ENCODE measurements at regions not wholly inside any gene's neighbourhood (a gene's known extent, or its start where the extent isn't known, plus 50 kb on each side); places are given as distances from the start of the nearest gene placed in this dataset.

GRCh38 chr12:66920205-66920604 is 241.3 kb upstream of the GRIP1 start:
- TF ChIP-seq CTCF (tag by site-specific recombination; IDR thresholded peaks at IDR 0.05) (no peak), ZNF501 (tag by site-specific recombination; IDR thresholded peaks at IDR 0.05) (no peak), ZBTB26 (tag by site-specific recombination; optimal IDR thresholded peaks at IDR 0.05) (no peak), ZNF324 (tag by site-specific recombination; IDR thresholded peaks at IDR 0.05) (no peak)
